Stomach (tissue), 8 donors: ENCODE measurements at regions not wholly inside any gene's neighbourhood (a gene's known extent, or its start where the extent isn't known, plus 50 kb on each side); places are given as distances from the start of the nearest gene placed in this dataset.

ENCODE experiments used
- DNase-seq, 2 donors: peaks; one replicate each; pipeline versions ENCODE4 v3.0.0 to v3.0.0-alpha.2; 2013 to 2019
- H3K27ac ChIP-seq, 5 donors: fragments of 200-600 bp in 4 of 5; sonication (generic) in 4 of 5; one replicate each; pipeline ENCODE4 v1.5.1; 2013 to 2019; ENCODE audit warnings: mild to moderate bottlenecking in 1 of 5, moderate library complexity in 1 of 5
- H3K27me3 ChIP-seq, 3 donors: fragments of 200-600 bp; sonication (generic); one replicate each; pipeline ENCODE4 v1.5.1; 2017 to 2019; ENCODE audit warnings: mixed run types in 1 of 3
- H3K36me3 ChIP-seq, 4 donors: fragments of 200-600 bp; sonication (generic); 1 replicate in 3 of 4; 2 replicates in 1 of 4; pipeline ENCODE4 v1.5.1; 2016 to 2019
- H3K4me1 ChIP-seq, 4 donors: fragments of 200-600 bp; sonication (generic); one replicate each; pipeline ENCODE4 v1.5.1; 2016 to 2019
- H3K4me3 ChIP-seq, 4 donors: fragments of 200-600 bp; sonication (generic) in 3 of 4; one replicate each; pipeline ENCODE4 v1.5.1; 2016 to 2019; ENCODE audit warnings: mild to moderate bottlenecking in 1 of 4
- H3K9me3 ChIP-seq, 4 donors: fragments of 200-600 bp; sonication (generic); one replicate each; pipeline ENCODE4 v1.5.1; 2016 to 2019
- CTCF ChIP-seq, 7 experiments: fragments of 450-650 bp in 4 of 7; fragments of 200-600 bp in 3 of 7; sonication (generic) in 3 of 7; IDR thresholded peaks; one replicate each; pipeline ENCODE4 v1.5.1; 2016 to 2019; ENCODE audit warnings: antibody characterized with exemption in 7 of 7, control low read depth in 2 of 7, mild to moderate bottlenecking in 1 of 7
- EP300 ChIP-seq: sonication (generic); formaldehyde crosslinking; IDR thresholded peaks from one replicate; pipeline ENCODE4 v1.6.1; 2017; ENCODE audit warnings: antibody characterized with exemption
- POLR2A ChIP-seq, 4 donors: fragments of 450-650 bp; IDR thresholded peaks; one replicate each; pipeline ENCODE4 v1.6.1; 2016; ENCODE audit warnings: antibody characterized with exemption in 4 of 4, control low read depth in 2 of 4, mild to moderate bottlenecking in 1 of 4, moderate library complexity in 1 of 4
- POLR2AphosphoS5 ChIP-seq, 3 donors: sonication (generic); formaldehyde crosslinking; IDR thresholded peaks; one replicate each; pipeline ENCODE4 v1.6.1; 2016; ENCODE audit warnings: antibody characterized with exemption in 3 of 3
- WGBS, 5 donors: extraction: QIAGEN DNeasy Blood & Tissue Kit in 3 of 5; methylation state at CpG; one replicate each; pipeline versions ENCODE4 v1.1.5 to v1.1.7; 2013 to 2018; 5-methylcytosine and 5-hydroxymethylcytosine counted together
- intact Hi-C: fragments of 100-400 bp; cut with DNase I; formaldehyde crosslinking; loops from one replicate; pipeline ENCODE4 v1.15.1; 2023; ENCODE audit warnings: low total_unique reads
- donor health status: healthy with polysubstance abuse.
- donor health status: Bipolar disorder and iron deficiency.
- donor health status: healthy.

GRCh38 chr5:35518104-35518503 lies 99.6 kb upstream of the SPEF2 start:
- peak in 1 of 2 donors; percentile 19 for DNase-seq
- Histone ChIP-seq H3K4me3 (no peak overlapping the region), H3K4me1 (no peaks in the 10 kb centered on the region), H3K36me3 (no peaks in the 10 kb centered on the region), H3K27me3 (no peaks in the 10 kb centered on the region), H3K27ac (no peak overlapping the region), H3K9me3 (peaks cover 0 to 10% (median 5%) of the 10 kb centered on the region in 4 donors)
- intact Hi-C loops: no loop called here
- TF ChIP-seq POLR2A (IDR thresholded peaks at IDR 0.05) (no peak), EP300 (no peak), CTCF (IDR thresholded peaks at IDR 0.05) (no peak), POLR2AphosphoS5 (IDR thresholded peaks at IDR 0.05) (no peak)
- WGBS, 5 donors: 74 to 85% (median 77%) methylated on average over 1 of the region's 1 CpG

- intact Hi-C loops: no loop called here
- Histone ChIP-seq H3K9me3 (peaks cover 0 to 14% (median 5%) of the 10 kb centered on the region in 4 donors), H3K36me3 (no peaks in the 10 kb centered on the region), H3K27ac (no peak overlapping the region), H3K4me3 (no peak overlapping the region), H3K27me3 (no peaks in the 10 kb centered on the region), H3K4me1 (no peaks in the 10 kb centered on the region)
- DNase-seq: no peak
- 19 to 35% (median 32%) methylated on average over 1 of the region's 1 CpG for WGBS, 5 donors
- no peak for TF ChIP-seq CTCF (IDR thresholded peaks at IDR 0.05)
- no peak for TF ChIP-seq POLR2AphosphoS5 (IDR thresholded peaks at IDR 0.05)
- TF ChIP-seq POLR2A (IDR thresholded peaks at IDR 0.05): no peak
- no peak for TF ChIP-seq EP300
Observed at GRCh38 chr5:35516271-35516670, 101.4 kb upstream of the SPEF2 start.

- H3K9me3 ChIP-seq: peaks cover 0 to 21% (median 8%) of the 10 kb centered on the region in 4 donors
- intact Hi-C loops: no loop called here
- TF ChIP-seq POLR2A (IDR thresholded peaks at IDR 0.05) (no peak), EP300 (no peak), CTCF (IDR thresholded peaks at IDR 0.05) (no peak), POLR2AphosphoS5 (IDR thresholded peaks at IDR 0.05) (no peak)
Observed at GRCh38 chr5:35513612-35514011, 104.1 kb upstream of the SPEF2 start.

GRCh38 chr5:35502206-35502605 lies 115.5 kb upstream of the SPEF2 start:
- no peaks in the 10 kb centered on the region for H3K27me3 ChIP-seq
- 44 to 58% (median 55%) methylated on average over 4 of the region's 4 CpGs for WGBS, 5 donors
- intact Hi-C loops: no loop called here

More at GRCh38 chr5:35513612-35514011, 104.1 kb upstream of the SPEF2 start:
- WGBS, 5 donors: 90 to 97% (median 92%) methylated on average over 1 of the region's 1 CpG
- no peaks in the 10 kb centered on the region for H3K4me1 ChIP-seq
- no peaks in the 10 kb centered on the region for H3K27me3 ChIP-seq
- DNase-seq: no peak
- H3K36me3 ChIP-seq: no peaks in the 10 kb centered on the region
- H3K27ac ChIP-seq: no peak overlapping the region
- H3K4me3 ChIP-seq: no peak overlapping the region

More at GRCh38 chr5:35502206-35502605, 115.5 kb upstream of the SPEF2 start:
- no peaks in the 10 kb centered on the region for H3K4me1 ChIP-seq
- H3K9me3 ChIP-seq: peaks cover 3 to 40% (median 25%) of the 10 kb centered on the region in 4 donors
- no peak for DNase-seq
- no peak for TF ChIP-seq POLR2AphosphoS5 (IDR thresholded peaks at IDR 0.05)
- TF ChIP-seq CTCF (IDR thresholded peaks at IDR 0.05): no peak
- no peak for TF ChIP-seq EP300
- TF ChIP-seq POLR2A (IDR thresholded peaks at IDR 0.05): no peak
- H3K27ac ChIP-seq: no peak overlapping the region
- H3K36me3 ChIP-seq: no peaks in the 10 kb centered on the region
- H3K4me3 ChIP-seq: no peak overlapping the region
